Brain pericyte (primary cell): ENCODE measurements at regions not wholly inside any gene's neighbourhood (a gene's known extent, or its start where the extent isn't known, plus 50 kb on each side); places are given as distances from the start of the nearest gene placed in this dataset.

ENCODE experiments used
- DNase-seq: peaks from one replicate; pipeline ENCODE4 v3.0.0-alpha.2; 2012; ENCODE audit warnings: low read depth, low spot score

DNA sequence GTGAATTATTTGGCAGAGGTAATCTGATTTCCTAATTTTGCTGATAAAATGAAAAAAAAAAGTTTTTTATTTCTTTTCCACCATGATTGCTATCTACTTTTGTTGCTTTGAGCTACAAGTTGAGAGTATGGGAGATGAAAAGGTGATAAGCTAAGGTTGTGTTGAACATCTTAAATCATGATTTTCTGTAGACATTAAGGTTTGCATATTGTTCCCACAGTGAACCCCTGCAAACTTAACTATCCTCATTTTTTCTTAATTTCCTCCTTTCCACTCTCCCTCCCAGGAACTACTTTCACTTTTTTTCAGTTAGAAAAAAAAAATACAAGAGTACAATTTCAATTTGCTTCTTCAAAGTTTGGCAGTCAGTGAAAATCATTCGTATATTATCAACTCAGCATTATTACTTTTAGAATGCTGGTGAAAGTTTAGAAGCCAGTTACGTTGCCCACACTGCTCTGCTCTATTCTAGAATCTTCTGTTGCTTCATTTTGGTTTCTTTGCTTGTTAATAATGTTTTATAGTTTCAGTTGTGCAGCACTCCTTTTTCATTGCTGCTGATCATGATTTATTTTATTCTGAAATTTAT, 673.8 kb upstream of the CITED2 start:
- no peak for DNase-seq

DNA sequence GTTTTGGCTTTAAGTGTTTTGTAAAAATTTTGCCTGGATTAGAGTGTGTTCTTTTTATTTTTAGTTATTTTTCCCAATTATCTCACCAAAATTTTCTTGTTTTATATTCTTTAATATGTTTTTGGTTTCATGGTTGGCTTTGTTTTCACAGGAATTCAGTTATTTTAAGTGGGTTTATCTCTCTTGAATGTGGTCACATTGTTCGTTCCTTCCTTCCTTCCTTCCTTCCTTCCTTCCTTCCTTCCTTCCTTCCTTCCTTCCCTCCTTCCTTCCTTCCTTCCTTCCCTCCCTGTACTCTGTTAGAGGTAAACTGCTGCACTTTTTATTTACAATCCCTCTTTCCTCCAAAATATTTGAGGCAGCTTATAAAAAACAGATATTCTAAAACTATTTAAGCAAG, 672.9 kb upstream of the CITED2 start:
- DNase-seq = no peak

DNA sequence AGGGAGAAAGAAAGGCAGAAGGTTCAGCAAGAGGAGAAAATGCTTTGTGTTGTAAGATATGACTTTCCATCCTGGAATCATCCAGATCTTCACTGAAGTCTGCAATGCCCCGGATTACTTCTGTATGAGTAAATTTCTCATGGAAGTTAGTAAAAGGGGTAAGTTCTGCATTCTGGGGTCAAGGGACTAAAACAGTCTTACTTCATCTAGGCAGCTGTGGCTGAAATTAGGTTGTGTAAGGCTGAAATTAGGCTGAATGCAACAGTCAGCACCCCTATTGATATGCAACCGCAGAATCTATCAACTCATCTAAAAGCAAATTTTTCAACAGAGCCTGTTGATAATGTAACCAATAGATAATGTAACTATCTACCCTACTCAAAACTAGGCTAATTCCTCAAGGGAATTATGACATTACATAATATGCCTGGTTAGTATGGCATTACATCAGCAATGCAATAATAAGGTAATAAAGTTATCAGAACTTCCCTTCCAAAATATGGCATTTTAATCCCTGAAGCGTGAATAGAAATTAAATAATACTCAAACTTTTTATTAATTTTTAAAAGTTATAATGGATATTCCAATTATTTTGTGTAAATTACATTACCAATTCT, 671.7 kb upstream of the CITED2 start:
- DNase-seq = no peak

DNA sequence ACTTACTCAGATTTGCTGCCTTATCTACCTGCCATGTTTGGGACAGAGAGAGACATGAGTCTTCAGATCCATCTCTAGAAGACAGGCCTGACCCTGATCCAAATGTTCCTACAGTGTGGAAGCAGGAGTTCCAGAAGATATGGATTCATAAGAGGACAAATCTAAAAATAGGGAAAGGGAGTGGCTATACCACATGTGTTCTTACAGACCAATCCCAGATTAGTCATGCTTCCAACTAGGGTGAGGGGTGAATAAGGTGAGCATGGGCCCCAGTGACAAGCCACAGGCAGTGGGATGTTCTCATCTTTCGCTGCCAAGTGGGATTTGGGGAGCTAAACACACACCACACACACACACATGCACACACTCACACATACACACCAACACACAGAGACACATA, 670.7 kb upstream of the CITED2 start:
- DNase-seq = no peak

DNA sequence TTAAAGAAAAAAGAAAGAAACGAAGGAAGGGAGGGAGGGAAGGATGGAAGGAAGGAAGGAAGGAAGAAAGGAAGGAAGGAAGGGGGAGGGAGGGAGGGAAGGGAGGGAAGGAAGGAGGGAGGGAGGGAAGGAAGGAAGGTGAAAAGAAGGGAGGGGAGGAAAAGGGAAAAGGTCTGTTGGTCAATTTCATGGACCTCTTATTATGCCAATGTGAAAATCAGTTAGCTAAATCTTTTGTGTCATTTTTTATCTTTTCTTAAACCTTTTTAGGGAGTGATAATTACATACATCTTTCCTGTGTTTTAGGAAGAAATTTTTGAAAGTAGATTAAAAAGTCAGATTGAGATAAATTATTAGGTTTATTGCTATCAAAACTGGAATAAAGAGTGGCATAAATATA, 670.2 kb upstream of the CITED2 start:
- no peak for DNase-seq

DNA sequence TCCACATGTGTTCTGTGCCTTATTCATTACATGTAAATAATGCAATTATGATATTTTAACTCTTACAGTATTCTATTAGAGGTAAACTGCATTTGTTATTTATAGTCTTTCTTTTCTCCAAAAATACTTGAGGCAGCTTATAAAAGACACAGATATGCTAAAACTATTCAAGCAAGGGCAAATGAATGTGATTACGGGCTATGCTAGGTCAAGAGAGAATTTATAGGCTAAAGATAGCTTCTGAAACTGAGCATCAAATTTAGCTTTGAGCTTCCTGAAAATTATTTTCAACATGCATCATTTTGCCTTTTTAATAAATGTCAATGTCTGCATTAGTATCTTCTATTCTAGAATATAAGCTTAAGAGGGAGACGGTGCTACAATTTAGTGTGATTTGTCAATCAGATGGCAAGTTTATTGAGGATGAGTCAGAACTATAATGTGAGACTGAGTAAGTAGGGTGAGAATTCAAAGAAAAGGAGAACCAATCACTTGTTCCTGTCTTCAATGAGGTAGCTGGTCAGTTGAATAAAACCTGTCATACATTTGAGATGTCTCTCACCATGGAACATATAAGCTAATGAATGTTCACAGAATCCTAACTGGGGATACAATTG, 669.4 kb upstream of the CITED2 start:
- DNase-seq = no peak

DNA sequence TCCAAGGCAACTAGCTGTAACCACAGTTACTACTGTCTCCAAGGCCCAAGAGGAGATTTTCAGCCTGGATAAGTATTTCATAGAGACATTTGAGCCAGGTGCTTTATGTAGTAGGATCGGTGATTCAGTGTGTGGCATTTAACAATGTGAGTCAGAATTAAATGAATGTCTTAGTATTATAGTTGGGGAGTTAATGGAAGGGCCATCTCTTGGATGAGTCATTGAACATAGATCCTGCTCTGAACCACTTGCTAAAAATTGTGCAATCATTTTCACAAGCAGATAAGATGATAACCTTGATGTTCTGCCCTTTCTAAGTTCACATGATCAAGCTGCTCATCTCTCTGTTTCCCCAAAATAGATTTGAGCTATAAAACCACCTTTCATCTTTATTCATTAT, 668.9 kb upstream of the CITED2 start:
- no peak for DNase-seq

DNA sequence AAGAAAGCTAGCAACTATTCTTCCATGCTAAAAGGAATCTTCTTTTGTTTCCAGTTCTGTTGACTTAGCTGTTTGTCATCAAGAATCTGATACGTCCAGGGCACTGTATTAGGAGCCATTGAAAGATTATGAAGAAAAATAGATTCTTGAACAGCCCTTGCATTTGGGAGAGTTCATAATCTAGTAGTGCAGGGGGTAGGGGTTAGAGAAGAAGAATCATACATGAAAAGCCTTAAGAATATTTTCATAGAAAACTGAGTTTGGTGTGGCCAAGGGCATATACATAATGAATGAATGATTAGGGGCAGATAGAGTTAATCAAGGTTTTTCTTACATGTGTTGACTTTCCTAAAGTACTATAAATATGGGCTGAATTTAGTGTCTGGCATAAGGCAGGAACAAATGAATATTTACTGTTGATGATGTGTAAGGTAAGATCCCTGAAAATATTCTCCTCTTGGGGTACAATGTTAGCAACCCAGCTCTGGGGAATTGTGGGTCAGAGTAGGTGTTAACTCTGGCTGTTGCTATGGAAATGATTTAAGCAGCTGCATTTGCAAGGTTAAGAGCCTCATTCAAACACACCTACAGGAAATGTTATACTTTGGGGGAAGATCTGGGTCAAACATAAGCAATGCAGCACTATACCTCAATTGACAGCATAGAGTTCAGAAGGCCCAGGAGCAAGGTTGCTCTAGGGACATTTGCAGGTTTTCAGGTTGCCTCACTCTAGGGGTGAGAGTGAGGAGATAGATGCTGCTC, 667.3 kb upstream of the CITED2 start:
- no peak for DNase-seq

DNA sequence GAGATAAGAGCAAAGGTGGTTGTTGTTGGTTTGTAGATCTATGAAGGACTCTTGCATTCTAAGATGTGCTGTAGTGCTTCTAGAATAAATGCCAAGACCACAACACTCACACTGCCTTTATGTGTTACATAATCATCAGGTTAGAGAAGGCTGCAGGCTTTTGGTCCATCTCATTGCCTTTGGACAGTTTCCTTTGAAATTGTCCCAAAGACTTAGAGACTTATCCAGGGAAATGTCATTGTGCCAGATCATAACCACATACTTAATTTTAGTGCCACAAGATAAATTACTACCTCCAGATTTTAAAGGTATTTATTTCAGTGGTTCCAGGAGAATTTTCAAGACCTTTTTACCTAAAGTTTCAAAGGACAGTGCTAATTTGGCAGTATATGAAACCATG, 666.6 kb upstream of the CITED2 start:
- DNase-seq = no peak

DNA sequence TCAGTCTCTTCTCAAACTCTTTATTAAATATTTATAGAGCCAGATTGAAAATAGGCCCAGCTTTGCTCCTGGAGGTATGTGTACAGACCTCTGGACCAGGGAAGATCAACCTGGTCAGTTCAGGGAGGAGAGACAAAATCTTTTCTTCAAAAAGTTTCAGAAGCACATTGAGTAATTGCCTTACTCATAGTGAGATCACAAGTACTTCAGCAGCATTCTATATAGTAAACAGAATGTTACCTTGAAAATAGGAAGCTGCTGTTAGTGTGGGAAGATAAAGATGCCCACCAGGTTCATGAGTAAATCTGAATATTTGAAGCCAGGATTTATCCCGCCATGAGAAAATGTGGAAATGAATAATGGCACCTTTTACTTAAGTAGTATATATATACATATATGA, 665.9 kb upstream of the CITED2 start:
- DNase-seq = no peak

DNA sequence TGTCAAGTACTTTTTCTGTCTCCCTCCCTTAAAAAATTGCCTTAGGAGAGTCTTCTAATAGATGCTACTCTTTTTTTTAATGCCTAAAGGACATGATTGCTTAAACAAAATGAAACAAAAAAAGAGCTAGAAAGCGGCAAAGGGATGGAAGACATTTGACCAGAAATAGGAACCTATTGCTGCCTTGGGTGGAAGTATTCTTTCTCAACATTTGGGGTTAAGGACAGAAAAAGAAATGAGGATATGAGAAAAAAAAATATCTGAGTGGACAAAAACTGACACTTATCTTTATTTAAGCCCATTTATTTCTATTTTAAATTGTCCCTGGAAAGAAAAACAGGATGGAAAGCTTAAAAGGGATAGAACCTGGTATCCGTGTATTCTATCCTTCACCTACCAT, 664.9 kb upstream of the CITED2 start:
- DNase-seq = no peak

DNA sequence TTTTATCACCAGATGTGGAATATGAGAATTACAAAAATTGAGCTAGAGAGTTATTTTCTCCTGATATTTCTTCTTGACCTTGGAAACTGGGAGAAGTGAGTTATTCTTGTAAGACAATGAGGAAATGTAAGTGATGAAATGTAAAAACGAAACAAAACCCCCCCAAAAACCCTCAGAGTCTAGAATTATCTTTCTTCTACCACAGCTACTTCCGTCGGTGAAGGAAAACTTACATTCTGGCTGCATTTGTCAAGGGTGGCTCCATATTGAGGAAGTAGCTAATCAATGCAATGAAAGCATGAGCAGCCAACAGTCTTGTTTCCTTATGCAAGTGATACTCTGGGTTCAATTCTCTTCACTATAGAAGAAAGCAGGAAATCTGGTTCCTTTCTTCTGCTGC, 661.7 kb upstream of the CITED2 start:
- no peak for DNase-seq

DNA sequence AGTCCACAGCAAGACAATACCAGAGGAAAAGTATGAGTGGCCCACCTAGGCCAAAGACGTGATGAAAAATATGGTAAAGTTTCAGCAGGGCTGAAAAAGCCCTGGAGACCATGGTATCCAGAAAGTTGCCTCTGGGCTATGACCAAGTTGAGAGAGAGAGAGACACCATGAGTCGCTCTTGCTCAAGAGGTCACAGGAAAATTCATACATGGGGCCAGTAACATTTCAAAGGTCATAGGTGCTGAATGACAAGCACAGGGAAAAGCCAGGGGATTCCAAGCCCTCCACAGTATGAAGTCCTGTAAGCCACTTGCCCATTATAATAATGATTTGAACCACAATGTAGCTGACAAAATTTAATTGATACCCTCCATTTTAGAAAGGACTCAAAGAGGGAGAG, 657.7 kb upstream of the CITED2 start:
- DNase-seq = no peak

DNA sequence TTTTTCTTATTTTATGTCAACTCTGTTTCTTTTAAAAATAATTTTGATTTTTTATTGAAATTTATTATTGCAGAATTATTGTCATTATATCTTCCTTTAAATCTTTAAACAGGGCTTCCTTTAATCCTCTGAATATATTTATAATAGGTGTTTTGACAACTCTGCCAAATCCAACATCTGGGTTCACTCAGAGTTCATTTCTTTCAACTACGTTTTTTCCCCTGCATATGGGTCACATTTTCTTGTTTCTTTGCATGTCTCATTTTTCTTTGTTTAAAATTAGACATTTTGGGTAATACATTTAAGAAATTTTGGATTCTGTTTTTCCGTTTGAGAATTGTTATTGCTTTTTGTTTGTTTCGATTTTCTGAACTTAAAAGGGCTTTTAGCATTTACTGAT, 655.1 kb upstream of the CITED2 start:
- DNase-seq = no peak

DNA sequence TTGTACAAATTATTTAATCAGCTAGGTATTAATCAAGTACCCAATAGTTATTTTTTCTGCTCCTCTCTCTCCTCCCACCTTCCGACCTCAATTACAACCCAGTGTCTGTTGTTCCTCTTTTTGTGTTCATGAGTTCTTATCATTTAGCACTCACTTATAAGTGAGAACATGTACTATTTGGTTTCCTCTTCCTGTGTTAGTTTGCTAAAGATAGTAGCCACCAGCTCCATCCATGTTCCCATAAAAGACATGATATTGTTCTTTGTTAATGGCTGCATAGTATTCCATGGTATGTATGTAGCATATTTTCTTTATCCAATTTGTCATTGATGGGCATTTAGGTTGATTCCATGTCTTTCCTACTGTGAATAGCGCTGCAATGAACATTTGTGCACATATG, 652.8 kb upstream of the CITED2 start:
- DNase-seq = no peak

DNA sequence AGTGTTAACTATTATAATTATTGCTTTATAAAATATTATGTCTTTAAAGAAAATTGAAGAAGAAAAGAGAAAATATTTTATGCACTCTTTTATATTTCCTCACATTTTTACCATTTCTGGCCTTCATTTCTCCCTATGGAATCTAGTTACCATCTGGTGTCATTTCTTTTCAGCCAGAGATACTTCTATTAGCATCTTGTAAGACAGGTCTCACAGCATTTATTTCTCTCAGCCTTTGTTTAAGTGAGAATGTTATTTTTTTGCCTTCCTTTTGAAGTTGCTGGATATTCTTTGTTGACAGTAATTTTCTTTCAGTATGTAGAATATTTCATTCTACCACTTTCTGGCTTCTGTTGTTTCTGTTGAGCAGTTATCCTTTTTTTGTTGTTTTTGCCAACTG, 652.1 kb upstream of the CITED2 start:
- no peak for DNase-seq

DNA sequence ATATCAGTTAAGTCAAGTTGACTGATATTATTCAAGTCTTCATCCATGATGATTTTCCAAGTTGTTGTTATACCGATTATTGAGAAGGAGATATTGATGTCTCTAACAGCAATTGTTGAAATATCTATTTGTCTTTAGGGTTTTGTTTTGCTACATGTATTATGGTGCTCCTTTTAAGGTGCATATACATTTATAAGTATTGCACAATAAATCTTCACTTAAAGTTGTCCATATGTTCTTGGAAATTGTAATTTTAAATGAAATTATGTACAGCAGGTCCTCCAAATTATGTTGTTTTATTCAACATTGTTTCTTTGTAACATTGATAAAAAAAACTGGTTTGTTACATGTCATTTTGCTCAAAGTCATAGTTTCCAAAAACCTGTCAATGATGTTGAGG, 650.7 kb upstream of the CITED2 start:
- no peak for DNase-seq

DNA sequence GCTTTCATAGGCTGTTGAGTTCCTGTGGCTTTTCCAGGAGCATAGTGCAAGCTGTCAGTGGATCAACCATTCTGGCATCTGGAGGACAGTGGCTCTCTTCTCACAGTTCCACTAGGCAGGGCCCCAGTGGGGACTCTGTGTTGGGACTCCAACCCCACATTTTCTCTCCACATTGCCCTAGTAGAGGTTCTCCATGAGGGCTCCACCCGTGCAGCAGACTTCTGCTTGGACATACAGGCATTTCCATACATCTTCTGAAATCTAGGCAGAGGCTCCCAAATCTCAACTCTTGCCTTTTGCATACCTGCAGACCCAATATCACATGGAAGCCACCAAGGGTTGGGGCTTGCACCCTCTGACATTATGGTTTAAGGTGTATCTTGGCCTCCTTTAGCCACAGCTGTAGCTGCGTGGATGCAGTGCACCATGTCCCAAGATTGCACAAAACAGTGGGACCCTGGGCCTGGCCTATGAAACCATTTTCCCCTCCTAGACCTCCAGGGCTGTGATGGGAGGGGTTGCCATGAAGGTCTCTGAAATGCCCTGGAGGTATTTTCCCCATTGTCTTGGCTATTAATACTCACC, 645.9 kb upstream of the CITED2 start:
- DNase-seq = no peak

DNA sequence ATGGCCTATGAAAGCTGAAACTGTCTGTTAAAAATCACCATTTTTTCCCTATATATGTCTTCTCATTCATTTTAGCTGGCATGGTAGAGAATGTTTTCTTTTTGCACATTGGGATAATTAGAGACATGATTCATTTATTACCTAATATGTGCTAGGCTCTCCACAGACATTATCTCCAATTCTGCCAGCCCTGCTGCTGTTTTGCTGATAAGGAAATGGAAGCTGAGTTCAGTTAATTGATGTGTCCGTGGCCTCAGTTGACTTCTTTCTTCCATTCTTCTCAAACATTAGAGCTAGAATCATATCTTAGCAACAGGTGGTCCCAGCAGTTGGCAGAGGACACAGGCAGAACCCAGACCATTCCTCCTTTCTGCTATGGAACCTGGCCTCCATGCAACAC, 644.1 kb upstream of the CITED2 start:
- DNase-seq = no peak

DNA sequence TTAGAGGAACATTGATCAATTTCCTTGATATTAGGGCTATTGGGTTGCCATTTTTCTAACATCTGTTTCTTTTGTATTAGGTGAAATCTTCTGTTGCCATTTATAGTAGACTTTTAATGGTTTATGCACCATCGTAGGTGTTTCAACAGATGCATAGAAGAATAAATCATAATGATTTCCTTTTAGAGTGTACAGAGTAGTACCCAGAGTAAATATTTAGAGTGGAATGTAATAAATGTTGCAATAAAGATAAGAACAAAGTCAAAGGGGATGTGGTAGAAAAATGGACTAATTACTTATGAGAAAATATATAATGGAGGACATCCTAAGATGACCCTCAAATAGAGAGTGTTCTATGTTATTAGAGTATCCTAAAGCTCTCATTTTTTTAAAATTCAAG, 643.0 kb upstream of the CITED2 start:
- DNase-seq = no peak

DNA sequence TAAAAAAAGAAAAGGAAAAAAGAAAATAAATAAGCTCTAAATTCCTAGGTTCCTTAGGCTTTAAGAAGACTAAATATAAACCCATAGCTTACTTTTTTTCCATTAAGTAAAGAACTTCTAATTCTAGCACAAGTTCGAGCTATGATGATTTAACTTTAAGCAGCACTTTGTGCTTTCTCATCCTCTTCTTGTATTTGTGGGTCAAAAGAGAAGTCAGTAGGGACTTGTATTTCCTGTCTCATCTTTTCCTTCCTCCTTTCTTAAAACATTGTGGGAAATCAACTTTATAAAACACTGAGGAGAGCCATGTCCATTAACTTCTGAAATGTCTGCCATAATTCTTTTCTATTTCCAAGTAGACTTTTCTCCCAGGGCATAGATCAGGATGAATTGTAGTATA, 637.7 kb upstream of the CITED2 start:
- no peak for DNase-seq

DNA sequence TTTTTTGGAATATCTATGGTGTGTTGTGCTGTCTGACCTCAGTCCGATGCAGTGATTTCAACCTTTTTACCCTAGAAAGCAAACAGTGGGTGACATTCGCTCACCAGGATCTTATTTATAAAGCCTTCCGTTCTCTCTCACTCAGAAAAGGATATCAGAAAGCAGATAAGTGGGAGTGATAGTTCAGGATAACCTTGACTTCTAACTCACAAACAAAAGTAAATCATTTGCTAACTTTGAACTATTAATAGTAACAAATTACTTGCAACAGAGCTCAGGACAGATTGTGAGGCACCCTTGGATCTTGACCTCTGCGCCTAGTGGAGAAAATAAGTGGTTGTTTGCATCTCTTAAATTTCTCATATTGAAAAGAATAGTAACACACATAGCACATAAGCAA, 637.1 kb upstream of the CITED2 start:
- DNase-seq = no peak

DNA sequence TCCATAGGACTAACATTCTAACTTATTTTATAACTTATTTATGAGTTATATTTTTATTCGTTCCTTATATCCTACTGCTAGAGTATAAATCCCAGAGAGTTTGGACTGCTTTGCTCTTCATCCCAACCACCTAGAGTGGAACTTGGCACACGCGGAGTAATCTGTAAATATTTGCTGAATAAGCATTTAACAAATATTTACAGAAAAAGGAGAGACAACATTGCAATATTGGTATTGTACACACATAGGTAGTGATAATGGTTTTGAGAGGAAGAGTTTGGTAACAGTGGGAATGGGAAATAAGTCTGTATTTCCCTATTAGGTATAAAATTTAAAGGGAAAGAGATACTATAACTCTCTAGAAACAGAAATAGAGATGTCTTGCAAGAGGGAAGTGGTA, 634.8 kb upstream of the CITED2 start:
- no peak for DNase-seq
